KG1 (cell line): ENCODE measurements at regions not wholly inside any gene's neighbourhood (a gene's known extent, or its start where the extent isn't known, plus 50 kb on each side); places are given as distances from the start of the nearest gene placed in this dataset.
"Not testable (repeated sequence)": the region's sequence is repeated elsewhere in the genome, so short reads cannot be mapped to it uniquely, and the experiment has no call there.

Experiments
- DNase-seq: peaks from one replicate; lab custom pipeline; 2025; lab: John Stamatoyannopoulos, UW

GRCh38 chr1:196090226-196090625 lies 518.0 kb downstream of the KCNT2 start:
- DNase-seq: no peak

GRCh38 chr1:196088541-196088940 lies 519.7 kb downstream of the KCNT2 start:
- DNase-seq: no peak

DNA sequence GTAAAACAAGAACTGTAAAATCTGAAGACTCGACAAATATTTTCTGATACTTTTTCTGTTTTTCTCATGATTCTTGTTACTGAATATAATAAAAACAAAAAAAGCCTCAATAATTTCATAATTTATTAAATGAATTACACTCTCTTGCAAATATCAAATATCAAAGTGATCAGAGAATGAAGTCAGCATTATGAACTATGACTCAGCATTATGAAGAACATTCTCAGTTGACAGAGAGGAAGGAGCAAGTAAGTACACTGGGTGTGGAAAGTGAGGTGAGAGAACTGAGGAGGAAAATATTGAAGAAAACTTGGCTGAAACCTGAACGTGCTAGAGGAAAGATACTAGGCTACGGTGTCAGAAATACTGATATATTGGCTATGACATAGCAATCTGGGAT lies 529.5 kb downstream of the KCNT2 start:
- DNase-seq: no peak

DNA sequence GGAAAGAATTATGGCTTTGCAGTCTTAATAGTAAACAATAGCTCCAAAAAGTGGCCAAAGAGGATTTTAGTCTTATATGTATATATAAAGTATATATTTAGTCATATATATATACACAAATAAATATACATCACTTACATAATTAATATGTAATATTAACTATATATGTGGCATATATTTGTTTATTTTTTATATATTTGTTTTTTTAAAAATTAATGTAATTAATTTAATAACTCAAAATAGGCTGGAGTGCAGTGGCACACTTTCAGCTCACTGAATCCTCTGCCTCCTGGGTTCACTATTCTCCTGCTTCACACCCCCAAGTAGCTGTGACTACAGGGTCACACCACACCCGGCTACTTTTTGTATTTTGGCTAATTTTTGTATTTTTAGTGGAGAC lies 532.6 kb downstream of the KCNT2 start:
- DNase-seq: no peak

DNA sequence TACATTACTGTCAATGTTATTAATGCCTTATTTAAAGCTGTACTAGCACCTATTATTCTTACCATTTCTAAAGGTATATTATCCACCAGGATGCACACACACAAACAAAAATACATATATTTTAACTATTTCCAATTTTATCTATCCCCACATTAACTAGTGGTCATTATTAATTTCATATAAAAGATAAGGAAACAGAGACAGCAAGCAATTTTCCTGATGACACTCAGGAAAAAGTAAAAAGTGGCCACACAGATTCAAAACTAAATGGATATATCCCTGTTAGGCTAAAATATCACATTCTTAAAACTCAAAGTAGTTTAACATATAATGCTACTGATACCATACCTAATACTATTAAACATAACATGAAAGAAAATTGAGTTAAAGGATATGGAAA lies 534.1 kb downstream of the KCNT2 start:
- no peak for DNase-seq

DNA sequence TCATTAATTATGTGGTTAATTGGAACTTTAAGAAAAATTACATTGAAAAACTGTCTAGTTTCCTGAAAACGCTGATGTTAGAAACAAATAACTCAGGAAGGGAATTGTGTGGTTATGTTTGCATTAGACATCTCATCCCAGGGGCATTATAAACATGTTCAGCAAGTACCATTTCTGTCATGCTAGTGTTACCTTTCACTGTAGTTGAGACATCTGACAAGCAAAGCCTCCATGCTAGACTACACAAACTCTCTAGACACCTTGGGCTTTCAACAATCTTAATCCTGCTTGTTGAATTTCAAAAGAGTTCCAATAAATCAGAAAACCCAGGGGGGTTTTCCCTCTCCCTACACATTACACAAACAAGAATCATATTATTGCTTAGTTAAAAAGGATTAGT lies 536.8 kb downstream of the KCNT2 start:
- no peak for DNase-seq

DNA sequence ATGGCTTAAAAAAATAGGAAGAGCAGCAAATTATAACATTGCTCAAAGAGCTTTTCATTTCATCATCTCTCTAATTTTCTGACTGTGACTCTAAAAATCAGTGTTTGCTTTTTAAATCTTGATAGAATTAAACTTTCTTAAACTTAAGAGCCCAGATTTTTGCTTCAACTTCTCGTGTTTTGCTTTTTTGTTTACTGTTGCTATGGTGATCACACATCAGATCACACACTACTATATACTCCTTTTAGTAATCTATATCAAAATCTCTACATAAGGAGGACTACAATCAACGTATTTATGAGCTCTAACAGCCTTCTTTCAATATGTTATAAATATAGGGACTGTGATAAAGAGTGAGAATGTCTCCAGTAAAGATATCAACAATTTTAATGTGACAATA lies 537.3 kb downstream of the KCNT2 start:
- DNase-seq: no peak

DNA sequence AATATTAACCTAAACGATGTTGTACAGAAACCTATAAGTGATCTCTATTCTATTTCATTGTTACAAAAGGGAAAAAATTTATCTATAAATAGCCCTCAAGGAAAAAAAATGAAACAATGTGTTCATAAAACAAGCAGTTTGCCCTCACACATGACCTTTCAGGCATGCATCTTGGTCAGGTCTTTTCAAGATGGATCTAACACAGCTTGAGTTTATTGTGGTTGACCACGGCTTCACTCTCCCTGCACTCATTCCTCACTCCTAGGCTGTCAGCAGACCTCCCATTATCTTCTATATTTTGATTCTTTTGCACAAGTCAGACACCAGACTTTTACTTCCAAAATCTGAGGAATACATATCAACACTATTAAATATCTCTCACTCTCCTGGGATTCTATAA lies 544.3 kb downstream of the KCNT2 start:
- no peak for DNase-seq

DNA sequence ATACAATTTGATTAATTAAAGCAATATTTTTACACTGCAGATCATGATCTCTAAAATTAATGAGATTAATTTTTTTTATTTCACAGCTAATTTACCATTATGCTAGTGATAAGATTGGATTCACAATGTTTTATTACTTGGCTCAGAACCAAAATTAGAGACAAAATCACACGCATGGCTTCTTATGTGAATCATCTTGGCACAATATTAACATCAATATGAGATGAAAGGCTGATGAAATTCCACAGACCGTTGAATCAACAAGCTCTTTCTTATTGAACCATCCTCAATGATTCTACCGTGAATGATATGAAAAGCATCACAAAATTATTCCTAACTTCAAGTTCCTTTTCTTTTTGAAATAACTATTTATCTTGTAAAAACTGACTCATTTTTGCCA lies 544.9 kb downstream of the KCNT2 start:
- DNase-seq: no peak

- DNase-seq: no peak
Measured at GRCh38 chr1:196060539-196060938, 547.7 kb downstream of the KCNT2 start.

DNA sequence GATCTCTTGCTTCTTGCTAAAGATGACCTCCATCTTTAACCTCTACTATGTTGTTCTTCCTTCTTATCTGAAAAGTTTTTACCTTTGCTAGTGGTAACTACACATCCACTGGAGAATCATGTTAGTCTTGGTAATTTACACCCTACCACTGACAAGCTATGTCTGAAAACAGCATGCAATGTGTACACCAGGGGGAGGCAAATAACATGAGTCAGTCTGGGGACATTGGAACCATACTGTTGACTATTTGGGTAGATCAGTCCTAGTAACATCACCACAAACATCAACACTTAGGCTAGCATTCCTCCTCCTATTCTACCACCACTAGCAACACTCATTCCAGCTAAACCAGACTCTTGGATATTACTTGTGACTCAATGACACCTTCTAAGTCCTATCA lies 549.0 kb downstream of the KCNT2 start:
- no peak for DNase-seq

GRCh38 chr1:196056966-196057365 lies 551.3 kb downstream of the KCNT2 start:
- DNase-seq: no peak

GRCh38 chr1:196049407-196049806 lies 558.8 kb downstream of the KCNT2 start:
- DNase-seq: no peak

GRCh38 chr1:196043268-196043667 lies 565.0 kb downstream of the KCNT2 start:
- DNase-seq: no peak

GRCh38 chr1:196034080-196034706 lies 574.0 kb downstream of the KCNT2 start:
- DNase-seq: no peak

GRCh38 chr1:196031387-196031786 lies 576.9 kb downstream of the KCNT2 start:
- not testable (repeated sequence) for DNase-seq

- no peak for DNase-seq
Measured at GRCh38 chr1:196030455-196030854, 577.8 kb downstream of the KCNT2 start.

GRCh38 chr1:196029410-196029809 lies 578.8 kb downstream of the KCNT2 start:
- DNase-seq: no peak

DNA sequence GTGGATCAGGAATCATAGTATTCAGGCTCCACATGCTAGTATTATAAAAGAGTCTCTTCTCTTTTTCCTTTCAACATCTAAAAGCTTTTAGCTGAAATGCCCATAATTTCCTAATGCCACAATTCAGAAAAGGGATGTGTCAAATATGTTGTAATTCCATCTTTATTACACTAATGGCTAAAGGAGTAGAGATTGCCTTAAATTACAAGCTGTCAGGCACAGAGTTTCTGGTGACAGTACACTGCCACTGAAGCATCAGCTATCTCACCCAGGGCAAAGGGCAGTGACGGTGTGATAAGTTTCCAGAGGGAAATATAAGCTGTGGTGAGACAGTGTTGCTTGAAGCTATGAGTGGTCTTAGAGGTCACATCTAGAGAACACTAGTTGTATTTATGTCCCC lies 581.1 kb downstream of the KCNT2 start:
- DNase-seq: no peak

DNA sequence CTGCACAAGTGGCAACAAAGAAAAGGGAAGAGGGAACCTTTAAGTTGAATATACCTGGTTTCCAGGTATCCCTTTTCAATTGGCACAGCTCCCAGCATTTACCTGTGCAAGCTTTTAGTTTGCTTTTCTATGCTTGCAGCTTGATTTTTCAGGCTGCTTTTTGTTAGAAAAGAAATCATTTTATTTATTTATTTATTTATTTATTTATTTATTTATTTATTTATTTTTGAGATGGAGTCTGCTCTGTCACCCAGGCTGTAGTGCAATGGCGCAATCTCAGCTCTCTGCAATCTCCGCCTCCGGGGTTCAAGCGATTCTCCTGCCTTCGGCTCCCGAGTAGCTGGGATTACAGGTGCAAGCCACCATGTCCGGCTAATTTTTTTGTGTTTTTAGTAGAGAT lies 587.1 kb downstream of the KCNT2 start:
- DNase-seq: not testable (repeated sequence)

GRCh38 chr1:196009362-196009761 lies 598.9 kb downstream of the KCNT2 start:
- no peak for DNase-seq

DNA sequence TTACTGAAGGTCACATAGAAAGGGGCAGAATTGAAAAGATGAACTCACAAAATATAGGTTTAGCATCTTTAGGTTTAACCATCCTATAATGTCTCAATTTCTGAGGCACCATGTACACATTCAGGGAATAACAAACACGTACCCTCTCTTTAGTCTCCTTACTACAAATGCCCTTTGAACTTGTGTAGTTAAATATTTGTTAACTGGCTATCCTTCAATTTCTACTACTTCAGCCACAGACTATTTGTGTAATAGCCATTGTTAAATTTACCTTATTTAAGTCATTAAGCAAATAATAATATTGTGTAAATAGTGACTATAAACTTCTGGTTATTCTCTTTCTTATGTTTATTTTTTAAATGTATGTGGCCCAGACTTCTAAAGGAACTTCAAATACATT lies 600.5 kb downstream of the KCNT2 start:
- DNase-seq: no peak

- DNase-seq: no peak
Measured at GRCh38 chr1:196005426-196005825, 602.8 kb downstream of the KCNT2 start.

GRCh38 chr1:196004388-196004787 lies 603.9 kb downstream of the KCNT2 start:
- DNase-seq: not testable (repeated sequence)

GRCh38 chr1:196002906-196003305 lies 605.3 kb downstream of the KCNT2 start:
- no peak for DNase-seq
